Tibial nerve (tissue), 3 donors: ENCODE measurements at regions not wholly inside any gene's neighbourhood (a gene's known extent, or its start where the extent isn't known, plus 50 kb on each side); places are given as distances from the start of the nearest gene placed in this dataset.

Experiments used
- POLR2A ChIP-seq, 2 donors: fragments of 450-650 bp; IDR thresholded peaks; one replicate each; pipeline ENCODE4 v1.6.1; 2017; ENCODE audit warnings: antibody characterized with exemption in 2 of 2, mild to moderate bottlenecking in 2 of 2, moderate library complexity in 2 of 2
- TF ChIP-seq, protein P1 (sequence below), 5 experiments: fragments of 200-600 bp in 3 of 5; fragments of 450-650 bp in 2 of 5; sonication (generic) in 3 of 5; IDR thresholded peaks; one replicate each; pipeline ENCODE4 v1.5.1; 2016 to 2019; ENCODE audit warnings: antibody characterized with exemption in 5 of 5, mild to moderate bottlenecking in 3 of 5, moderate library complexity in 2 of 5

DNA sequence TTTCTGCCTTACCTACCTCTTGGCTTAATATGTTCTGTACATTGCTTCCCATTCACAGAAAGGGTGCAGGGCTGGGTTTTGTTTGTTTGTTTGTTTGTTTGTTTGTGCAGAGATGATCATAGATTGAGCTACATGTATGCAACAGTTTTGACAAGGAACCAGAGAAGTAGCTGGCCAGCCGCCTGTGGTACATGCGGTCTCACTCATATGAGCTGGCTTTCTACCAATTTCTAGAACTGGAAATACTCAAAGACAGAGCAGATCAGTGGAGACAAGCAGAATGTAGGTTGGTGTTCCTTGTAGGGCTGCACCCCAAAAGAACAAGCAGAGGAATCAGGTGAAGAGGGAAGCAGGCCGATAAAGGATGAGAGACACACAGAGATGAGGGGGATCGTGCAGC lies 502.7 kb downstream of the SOX2 start:
- no peak for TF ChIP-seq POLR2A (IDR thresholded peaks at IDR 0.05)
- TF ChIP-seq, protein P1, sequence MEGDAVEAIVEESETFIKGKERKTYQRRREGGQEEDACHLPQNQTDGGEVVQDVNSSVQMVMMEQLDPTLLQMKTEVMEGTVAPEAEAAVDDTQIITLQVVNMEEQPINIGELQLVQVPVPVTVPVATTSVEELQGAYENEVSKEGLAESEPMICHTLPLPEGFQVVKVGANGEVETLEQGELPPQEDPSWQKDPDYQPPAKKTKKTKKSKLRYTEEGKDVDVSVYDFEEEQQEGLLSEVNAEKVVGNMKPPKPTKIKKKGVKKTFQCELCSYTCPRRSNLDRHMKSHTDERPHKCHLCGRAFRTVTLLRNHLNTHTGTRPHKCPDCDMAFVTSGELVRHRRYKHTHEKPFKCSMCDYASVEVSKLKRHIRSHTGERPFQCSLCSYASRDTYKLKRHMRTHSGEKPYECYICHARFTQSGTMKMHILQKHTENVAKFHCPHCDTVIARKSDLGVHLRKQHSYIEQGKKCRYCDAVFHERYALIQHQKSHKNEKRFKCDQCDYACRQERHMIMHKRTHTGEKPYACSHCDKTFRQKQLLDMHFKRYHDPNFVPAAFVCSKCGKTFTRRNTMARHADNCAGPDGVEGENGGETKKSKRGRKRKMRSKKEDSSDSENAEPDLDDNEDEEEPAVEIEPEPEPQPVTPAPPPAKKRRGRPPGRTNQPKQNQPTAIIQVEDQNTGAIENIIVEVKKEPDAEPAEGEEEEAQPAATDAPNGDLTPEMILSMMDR (IDR thresholded peaks at IDR 0.05) = no peak
